Astrocyte (in vitro differentiated cells and primary cell): ENCODE measurements at regions not wholly inside any gene's neighbourhood (a gene's known extent, or its start where the extent isn't known, plus 50 kb on each side); places are given as distances from the start of the nearest gene placed in this dataset.

Experiments used
- CTCF ChIP-seq: IDR thresholded peaks from 2 replicates; pipeline ENCODE4 v1.5.1; 2011; ENCODE audit warnings: low read depth, mild to moderate bottlenecking, inconsistent platforms, low read length, moderate library complexity; ENCODE audit not compliant: insufficient read depth
- EZH2 ChIP-seq: IDR thresholded peaks from 2 replicates; pipeline ENCODE4 v1.6.1; 2012; ENCODE audit warnings: mild to moderate bottlenecking, low read length, inconsistent platforms; ENCODE audit not compliant: insufficient read depth

GRCh38 chr2:225158360-225158759 is 116.1 kb upstream of the DOCK10 start:
- TF ChIP-seq CTCF (no peak), EZH2 (no peak)
